OCI-LY3 (cell line): ENCODE measurements at regions not wholly inside any gene's neighbourhood (a gene's known extent, or its start where the extent isn't known, plus 50 kb on each side); places are given as distances from the start of the nearest gene placed in this dataset.
"Not testable (repeated sequence)": the region's sequence is repeated elsewhere in the genome, so short reads cannot be mapped to it uniquely, and the experiment has no call there.

Experiments used
- CTCF ChIP-seq: fragments of 200-600, 300-600 bp; sonication (generic); IDR thresholded peaks from 2 replicates; pipeline ENCODE4 v1.5.1; 2014; ENCODE audit warnings: antibody characterized with exemption, low read length, low read depth
- EZH2phosphoT487 ChIP-seq: fragments of 200-600 bp; shearing (Covaris generic); IDR thresholded peaks from 2 replicates; pipeline ENCODE4 v1.6.1; 2018; ENCODE audit warnings: antibody characterized with exemption, mixed run types, low read depth

- TF ChIP-seq CTCF, EZH2phosphoT487: not testable (repeated sequence)
Measured at GRCh38 chr3:68485845-68486244, 446.5 kb downstream of the TAFA4 start.
